GM21737 (cell line): ENCODE measurements at regions not wholly inside any gene's neighbourhood (a gene's known extent, or its start where the extent isn't known, plus 50 kb on each side); places are given as distances from the start of the nearest gene placed in this dataset.
A peak's percentile ranks its signal among the peaks of the same experiment; 100 is the strongest.

Experiments
- ATAC-seq: cut with Tn5 transposase; IDR thresholded peaks from one replicate; pipeline ENCODE4 v1.9.1; 2021; ENCODE audit warnings: mild to moderate bottlenecking, moderate library complexity; ENCODE audit not compliant: unreplicated experiment

- ATAC-seq, result no peak
Measured at GRCh38 chr2:18384242-18384641, 176.2 kb downstream of the RDH14 start.

DNA sequence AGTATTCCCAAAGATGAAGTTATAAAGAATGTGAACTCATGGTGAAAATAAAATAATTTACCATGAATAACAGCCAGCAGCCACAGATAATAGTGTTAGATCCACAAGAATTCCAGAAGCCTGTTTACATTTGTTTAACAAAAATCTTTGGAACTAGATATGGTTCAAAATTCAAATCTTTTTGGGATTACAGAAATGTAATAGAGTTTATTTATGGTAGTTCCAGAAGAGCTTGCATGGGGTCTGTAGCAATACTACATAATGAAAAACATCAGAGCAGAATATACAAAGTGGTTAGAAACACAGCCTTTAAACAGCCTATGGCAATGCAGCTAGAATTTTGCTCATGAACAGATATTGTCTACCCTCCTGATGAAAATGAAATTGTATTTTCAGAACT is 179.1 kb downstream of the RDH14 start:
- ATAC-seq, result no peak

DNA sequence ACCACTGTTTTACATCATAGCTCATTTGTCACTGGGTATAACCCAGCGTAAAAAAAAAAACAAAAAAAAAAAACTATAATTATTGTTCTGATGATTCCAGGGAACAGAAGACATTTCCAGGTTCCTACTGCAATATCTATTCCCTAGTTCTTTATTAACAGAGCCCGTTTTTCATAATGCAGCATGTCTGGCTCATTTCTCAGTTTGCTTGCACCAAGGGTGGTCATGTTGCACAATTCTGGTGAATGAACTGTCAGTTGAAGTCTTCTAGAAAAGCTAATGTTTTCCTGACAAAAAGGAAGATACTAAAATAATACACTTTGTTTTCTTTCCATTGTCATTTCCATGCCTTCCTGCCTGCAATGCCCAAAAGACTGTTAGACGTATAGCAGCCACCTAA is 180.1 kb downstream of the RDH14 start:
- ATAC-seq, result no peak

- ATAC-seq, result no peak
Measured at GRCh38 chr2:18379870-18380269, 180.6 kb downstream of the RDH14 start.

- peak; percentile 90 for ATAC-seq
Measured at GRCh38 chr2:18378020-18378653, 182.3 kb downstream of the RDH14 start.

- no peak for ATAC-seq
Measured at GRCh38 chr2:18376936-18377335, 183.5 kb downstream of the RDH14 start.

DNA sequence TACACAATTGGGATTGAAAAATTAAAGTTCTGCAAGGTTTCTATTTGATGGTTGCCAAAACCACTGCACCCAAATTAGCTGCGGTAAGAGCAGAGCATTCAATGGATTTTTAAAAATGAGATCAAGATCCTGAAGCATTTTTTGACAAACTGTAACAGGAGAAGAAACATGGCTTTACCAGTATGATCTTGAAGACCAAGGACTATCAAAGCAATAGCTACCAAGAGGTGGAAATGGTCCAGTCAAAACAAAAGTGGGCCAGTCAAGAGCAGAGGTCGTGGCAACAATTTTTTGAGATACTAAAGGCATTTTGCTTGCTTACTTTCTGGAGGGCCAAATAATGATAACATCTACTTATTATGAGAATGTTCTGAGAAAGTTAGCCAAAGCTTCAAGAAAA is 186.8 kb downstream of the RDH14 start:
- ATAC-seq, result no peak

GRCh38 chr2:18373081-18373480 is 187.4 kb downstream of the RDH14 start:
- ATAC-seq, result no peak

DNA sequence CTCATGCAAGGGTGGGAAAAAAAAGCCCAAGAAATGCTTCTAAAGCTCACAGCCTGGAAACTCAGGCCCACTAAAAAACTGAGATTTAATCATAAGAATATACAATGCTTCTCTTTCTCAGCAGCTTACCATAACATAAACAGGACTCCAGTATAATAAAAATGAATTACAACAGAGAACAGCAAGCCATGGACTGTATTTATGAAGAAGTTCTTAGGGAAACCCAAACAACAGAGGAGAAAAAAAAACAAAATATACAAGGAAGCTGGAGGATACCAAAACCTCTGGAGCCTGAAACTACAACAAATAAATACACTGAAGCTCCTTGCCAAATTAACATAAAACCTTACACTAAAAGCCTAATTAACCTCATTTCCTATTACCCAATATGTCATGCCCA is 187.8 kb downstream of the RDH14 start:
- no peak for ATAC-seq

GRCh38 chr2:18369760-18370159 is 190.7 kb downstream of the RDH14 start:
- ATAC-seq, result no peak

DNA sequence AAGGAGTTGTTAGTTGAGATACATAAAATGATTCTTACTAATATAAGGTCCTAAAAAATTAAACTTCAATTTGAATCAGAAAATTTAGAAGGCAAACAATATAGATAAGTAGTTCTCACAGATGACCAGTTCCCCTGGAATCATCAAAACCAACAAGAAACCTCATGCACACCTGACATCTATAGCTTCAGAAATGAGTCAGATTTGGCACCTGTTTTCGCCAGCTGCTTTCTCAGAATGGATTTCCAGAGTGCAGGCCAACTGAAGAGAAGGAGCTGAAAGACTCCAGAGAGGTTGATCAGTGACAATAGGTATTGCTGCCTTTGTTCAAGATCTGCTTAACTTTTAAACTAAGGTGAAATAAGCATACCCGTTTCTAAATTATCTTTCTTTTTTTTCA is 192.4 kb downstream of the RDH14 start:
- ATAC-seq, result no peak

- no peak for ATAC-seq
Measured at GRCh38 chr2:18365342-18365741, 195.1 kb downstream of the RDH14 start.

- no peak for ATAC-seq
Measured at GRCh38 chr2:18363348-18363747, 197.1 kb downstream of the RDH14 start.

DNA sequence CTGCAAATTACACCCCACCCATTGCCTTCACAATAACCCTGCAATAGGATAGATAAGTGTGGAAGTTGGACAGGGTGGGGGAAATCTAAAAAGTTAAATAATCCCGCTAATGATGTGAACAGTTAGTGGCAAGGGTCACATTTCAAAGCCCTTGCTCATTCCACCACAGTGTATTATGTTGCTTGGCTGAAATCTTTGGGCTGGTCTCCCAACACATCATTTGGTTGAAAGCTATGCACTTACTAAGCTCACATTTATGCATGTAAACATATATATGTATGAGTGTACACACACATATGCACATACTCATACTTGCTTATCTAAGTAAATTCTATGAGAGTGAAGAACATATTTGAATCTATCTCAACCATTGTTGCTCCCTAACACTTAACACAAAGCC is 197.8 kb downstream of the RDH14 start:
- ATAC-seq, result no peak

- no peak for ATAC-seq
Measured at GRCh38 chr2:18357537-18357936, 202.9 kb downstream of the RDH14 start.

GRCh38 chr2:18356676-18357075 is 203.8 kb downstream of the RDH14 start:
- no peak for ATAC-seq

DNA sequence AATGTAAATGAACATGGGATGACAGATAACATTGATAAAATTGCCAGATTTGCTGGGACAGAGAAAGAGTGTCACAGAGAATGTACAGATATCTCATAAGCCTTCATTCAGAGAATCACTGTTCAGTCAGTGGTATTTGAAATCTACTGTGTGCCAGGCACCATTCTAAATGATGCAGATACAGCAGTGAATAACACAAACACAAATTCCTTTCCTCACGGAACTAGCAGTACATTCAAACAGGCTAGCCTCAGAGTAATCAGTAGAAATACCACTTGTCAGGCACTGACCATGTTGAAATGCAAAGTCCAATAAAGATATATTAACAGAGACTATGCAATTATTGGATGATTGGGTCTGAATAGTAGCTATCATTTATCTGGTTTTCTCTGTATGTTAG is 211.0 kb downstream of the RDH14 start:
- ATAC-seq, result no peak

DNA sequence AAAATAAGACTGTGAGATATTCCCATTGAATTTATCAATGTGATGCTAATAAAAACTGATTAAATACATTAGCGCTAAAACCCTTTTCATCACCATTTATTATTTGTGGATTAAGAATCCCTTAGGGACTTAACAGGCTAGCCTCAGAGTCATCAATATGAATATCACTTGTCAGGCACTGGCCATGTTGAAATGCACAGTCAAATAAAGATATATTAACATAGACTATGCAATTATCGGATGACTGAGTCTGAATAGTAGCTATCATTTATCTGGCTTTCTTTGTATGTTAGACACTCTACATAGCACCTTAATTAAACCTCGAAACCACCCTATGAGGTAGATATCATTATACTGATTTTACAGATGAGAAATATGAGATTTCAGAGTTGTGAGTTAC is 213.6 kb downstream of the RDH14 start:
- ATAC-seq, result no peak

DNA sequence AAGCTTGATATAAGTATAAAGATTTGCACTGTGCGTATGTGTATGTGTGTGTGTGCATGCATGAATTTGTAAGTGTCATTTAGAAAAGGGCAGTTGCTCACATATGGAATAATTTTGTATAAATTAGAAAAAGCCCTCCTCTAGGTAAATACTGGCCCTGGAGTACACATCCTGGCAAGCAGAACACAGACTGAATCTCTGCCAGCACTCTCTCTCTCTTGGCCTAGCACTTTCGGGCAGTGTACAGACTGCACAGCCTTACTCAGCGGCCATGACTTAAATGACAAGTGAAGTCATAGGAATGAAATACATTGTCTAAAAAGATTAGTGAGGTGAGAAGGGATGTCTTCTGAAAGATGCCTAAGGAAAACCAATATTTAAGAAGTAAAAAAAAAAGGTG is 214.1 kb downstream of the RDH14 start:
- no peak for ATAC-seq

GRCh38 chr2:18345848-18346247 is 214.6 kb downstream of the RDH14 start:
- ATAC-seq, result no peak

DNA sequence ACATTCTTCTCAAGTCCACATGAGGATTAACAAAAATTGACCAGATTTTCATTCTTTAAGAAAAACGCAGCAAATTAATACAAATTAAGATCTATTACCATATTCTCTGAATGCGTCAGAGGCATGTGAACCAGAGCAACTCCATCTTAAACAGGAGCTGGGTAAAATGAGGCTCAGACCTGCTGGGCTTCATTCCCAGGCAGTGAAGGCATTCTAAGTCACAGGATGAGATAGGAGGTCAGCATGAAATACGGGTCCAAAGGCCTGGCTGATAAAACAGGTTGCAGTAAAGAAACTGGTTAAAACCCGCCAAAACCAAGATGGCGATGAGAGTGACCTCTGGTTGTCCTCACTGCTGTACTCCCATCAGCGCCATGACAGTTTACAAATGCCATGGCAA is 217.6 kb downstream of the RDH14 start:
- no peak for ATAC-seq

DNA sequence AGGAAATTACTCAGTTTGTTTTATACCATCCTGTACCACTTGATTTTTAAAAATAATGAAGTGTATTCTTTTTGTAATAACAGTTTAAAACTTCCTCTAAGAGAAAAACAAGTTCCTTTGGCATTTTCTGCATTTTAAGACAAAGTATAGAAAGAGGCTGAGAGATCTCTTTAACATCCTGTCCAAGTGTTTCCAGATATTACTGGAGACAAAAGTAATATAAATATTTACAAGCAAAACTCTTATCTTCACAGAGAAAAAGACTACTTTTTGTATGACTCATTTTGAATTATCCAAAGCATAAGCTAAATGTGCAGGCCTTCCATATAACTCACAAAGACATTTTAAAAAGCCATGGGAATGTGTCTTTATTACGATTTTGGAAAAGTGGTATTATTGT is 221.1 kb downstream of the RDH14 start:
- no peak for ATAC-seq

DNA sequence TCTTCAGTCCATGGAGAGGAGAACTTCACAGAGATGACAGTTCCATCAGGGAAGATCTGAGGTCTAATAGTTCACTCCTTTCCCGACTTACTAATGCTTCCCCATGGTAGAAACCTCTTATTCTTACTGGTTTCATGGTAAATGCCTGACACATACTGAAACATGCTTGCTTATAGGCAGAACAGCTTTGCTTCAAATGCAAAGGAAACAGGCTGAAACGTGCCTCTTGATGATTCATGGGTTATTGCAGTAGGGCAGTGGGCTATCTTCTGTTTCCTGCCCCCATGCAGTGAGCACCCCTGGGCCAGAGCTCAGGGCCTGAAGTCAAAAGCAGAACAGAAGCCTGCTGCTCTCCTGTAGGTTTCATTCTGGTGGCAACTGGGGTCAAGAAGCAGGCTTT is 223.5 kb downstream of the RDH14 start:
- ATAC-seq, result no peak

- ATAC-seq, result no peak
Measured at GRCh38 chr2:18332477-18332876, 228.0 kb downstream of the RDH14 start.
